ENCODE measurements at regions not wholly inside any gene's neighbourhood (a gene's known extent, or its start where the extent isn't known, plus 50 kb on each side); places are given as distances from the start of the nearest gene placed in this dataset.

DNA sequence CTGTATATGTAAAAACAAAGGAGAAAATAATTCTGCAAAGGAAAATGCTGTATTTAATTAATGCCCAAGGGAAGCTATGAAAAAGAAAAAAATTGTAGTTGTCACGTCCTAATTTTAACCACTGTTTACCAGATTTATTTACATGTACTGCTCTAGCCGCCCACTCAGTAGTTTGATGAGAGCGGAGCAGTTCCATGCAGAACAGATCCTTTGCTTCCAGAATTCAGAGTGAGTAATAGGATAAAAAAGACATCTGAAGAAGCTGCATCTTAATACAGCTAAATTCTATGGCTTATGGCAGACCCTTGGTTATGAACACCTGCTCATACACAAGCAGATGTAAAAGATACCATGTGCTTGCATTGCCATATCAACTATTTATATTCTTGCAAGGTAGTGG, 287.0 kb downstream of the GASK1B start:
- TF ChIP-seq, protein P1, sequence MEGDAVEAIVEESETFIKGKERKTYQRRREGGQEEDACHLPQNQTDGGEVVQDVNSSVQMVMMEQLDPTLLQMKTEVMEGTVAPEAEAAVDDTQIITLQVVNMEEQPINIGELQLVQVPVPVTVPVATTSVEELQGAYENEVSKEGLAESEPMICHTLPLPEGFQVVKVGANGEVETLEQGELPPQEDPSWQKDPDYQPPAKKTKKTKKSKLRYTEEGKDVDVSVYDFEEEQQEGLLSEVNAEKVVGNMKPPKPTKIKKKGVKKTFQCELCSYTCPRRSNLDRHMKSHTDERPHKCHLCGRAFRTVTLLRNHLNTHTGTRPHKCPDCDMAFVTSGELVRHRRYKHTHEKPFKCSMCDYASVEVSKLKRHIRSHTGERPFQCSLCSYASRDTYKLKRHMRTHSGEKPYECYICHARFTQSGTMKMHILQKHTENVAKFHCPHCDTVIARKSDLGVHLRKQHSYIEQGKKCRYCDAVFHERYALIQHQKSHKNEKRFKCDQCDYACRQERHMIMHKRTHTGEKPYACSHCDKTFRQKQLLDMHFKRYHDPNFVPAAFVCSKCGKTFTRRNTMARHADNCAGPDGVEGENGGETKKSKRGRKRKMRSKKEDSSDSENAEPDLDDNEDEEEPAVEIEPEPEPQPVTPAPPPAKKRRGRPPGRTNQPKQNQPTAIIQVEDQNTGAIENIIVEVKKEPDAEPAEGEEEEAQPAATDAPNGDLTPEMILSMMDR (conservative IDR thresholded peaks at IDR 0.05; ENCODE audit: low read depth, low read length): no peak
- no peak for TF ChIP-seq EZH2 (IDR thresholded peaks at IDR 0.05; ENCODE audit: low read length, unreplicated experiment)
